NCI-H2107 (cell line): ENCODE measurements at regions not wholly inside any gene's neighbourhood (a gene's known extent, or its start where the extent isn't known, plus 50 kb on each side); places are given as distances from the start of the nearest gene placed in this dataset.

ENCODE experiments used
- DNase-seq: peaks from one replicate; lab custom pipeline; 2025; lab: John Stamatoyannopoulos, UW

GRCh38 chr3:66938338-66938963 is 59.7 kb upstream of the KBTBD8 start:
- peak; percentile 2 for DNase-seq

GRCh38 chr3:66948041-66948440 is 50.1 kb upstream of the KBTBD8 start:
- no peak for DNase-seq
